ENCODE measurements at regions not wholly inside any gene's neighbourhood (a gene's known extent, or its start where the extent isn't known, plus 50 kb on each side); places are given as distances from the start of the nearest gene placed in this dataset.

DNA sequence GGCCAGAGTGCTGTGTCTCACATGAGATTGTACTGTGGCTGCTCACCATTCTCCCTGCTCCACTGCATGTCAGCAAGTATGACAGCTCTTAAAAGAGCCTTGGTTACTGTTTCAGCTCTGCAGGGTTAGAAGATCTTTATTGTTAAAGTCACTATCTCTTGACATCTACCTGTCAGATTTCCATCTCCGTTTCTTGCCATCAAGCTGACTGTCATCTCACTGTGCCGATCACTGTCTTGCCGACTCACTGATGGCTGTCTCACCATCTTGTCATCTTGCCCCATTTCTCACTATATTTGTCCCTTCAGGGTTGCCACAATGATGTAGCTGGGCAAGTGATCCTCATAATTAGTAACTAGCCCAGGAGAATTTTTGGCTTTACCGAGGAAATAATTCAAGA lies 800.9 kb upstream of the CDH7 start:
- Histone ChIP-seq H3K79me2 (ENCODE audit: insufficient read depth, low read length) (no peaks in the 10 kb centered on the region), H3K36me3 (replicated peaks in 1 of 2; ENCODE audit: control insufficient read depth in 1 of 2, insufficient read depth in 2 of 2, low read length in 2 of 2) (no peaks in the 10 kb centered on the region), H2AFZ (ENCODE audit: low read length) (no peak overlapping the region), H3K4me2 (ENCODE audit: low read depth, low read length) (no peak overlapping the region), H4K20me1 (ENCODE audit: insufficient read depth, low read length) (no peaks in the 10 kb centered on the region), H3K4me3 (replicated peaks in 1 of 3; ENCODE audit: insufficient read depth in 1 of 3, low read depth in 2 of 3, low read length in 3 of 3) (no peak overlapping the region), H3K27me3 (ENCODE audit: control insufficient read depth in 1 of 2, insufficient read depth in 2 of 2, low read length in 2 of 2) (no peaks in the 10 kb centered on the region), H3K9ac (ENCODE audit: insufficient read depth, low read depth, low read length) (no peak overlapping the region), H3K9me3 (ENCODE audit: low read length) (peaks cover 34% of the 10 kb centered on the region), H3K4me1 (ENCODE audit: insufficient read depth, low read length) (no peaks in the 10 kb centered on the region), H3K27ac (ENCODE audit: extremely low read length, insufficient read depth, low read length) (no peak overlapping the region)
- ChIA-PET POLR2A (no interaction called here), CTCF (ENCODE audit: low intra/inter-chr PET ratio, low total read pairs) (no interaction called here)
- FAIRE-seq: no peak
- TF ChIP-seq ELF4 (CRISPR knock-in tag; IDR thresholded peaks at IDR 0.05; ENCODE audit: borderline replicate concordance) (no peak), ZSCAN20 (CRISPR knock-in tag; IDR thresholded peaks at IDR 0.05; ENCODE audit: borderline replicate concordance) (no peak), ZNF567 (CRISPR knock-in tag; IDR thresholded peaks at IDR 0.05; ENCODE audit: borderline replicate concordance) (no peak), SOX6 (IDR thresholded peaks at IDR 0.05) (no peak), SOX6 (CRISPR knock-in tag; IDR thresholded peaks at IDR 0.05) (no peak), ARHGAP35 (CRISPR knock-in tag; IDR thresholded peaks at IDR 0.05; ENCODE audit: borderline replicate concordance) (no peak), ZNF615 (CRISPR knock-in tag; IDR thresholded peaks at IDR 0.05; ENCODE audit: borderline replicate concordance) (no peak), FIP1L1 (IDR thresholded peaks at IDR 0.05; ENCODE audit: borderline replicate concordance, insufficient read depth, low read depth, low read length) (no peak), TOPORS (CRISPR knock-in tag; IDR thresholded peaks at IDR 0.05) (no peak), ZNF629 (CRISPR knock-in tag; conservative IDR thresholded peaks at IDR 0.05) (no peak), ZNF670 (CRISPR knock-in tag; IDR thresholded peaks at IDR 0.05; ENCODE audit: borderline replicate concordance) (no peak), ZNF713 (CRISPR knock-in tag; IDR thresholded peaks at IDR 0.05) (no peak), ZNF263 (CRISPR knock-in tag; IDR thresholded peaks at IDR 0.05) (no peak), ZKSCAN8 (CRISPR knock-in tag; IDR thresholded peaks at IDR 0.05; ENCODE audit: borderline replicate concordance) (no peak)
- TF ChIP-seq, protein P1, sequence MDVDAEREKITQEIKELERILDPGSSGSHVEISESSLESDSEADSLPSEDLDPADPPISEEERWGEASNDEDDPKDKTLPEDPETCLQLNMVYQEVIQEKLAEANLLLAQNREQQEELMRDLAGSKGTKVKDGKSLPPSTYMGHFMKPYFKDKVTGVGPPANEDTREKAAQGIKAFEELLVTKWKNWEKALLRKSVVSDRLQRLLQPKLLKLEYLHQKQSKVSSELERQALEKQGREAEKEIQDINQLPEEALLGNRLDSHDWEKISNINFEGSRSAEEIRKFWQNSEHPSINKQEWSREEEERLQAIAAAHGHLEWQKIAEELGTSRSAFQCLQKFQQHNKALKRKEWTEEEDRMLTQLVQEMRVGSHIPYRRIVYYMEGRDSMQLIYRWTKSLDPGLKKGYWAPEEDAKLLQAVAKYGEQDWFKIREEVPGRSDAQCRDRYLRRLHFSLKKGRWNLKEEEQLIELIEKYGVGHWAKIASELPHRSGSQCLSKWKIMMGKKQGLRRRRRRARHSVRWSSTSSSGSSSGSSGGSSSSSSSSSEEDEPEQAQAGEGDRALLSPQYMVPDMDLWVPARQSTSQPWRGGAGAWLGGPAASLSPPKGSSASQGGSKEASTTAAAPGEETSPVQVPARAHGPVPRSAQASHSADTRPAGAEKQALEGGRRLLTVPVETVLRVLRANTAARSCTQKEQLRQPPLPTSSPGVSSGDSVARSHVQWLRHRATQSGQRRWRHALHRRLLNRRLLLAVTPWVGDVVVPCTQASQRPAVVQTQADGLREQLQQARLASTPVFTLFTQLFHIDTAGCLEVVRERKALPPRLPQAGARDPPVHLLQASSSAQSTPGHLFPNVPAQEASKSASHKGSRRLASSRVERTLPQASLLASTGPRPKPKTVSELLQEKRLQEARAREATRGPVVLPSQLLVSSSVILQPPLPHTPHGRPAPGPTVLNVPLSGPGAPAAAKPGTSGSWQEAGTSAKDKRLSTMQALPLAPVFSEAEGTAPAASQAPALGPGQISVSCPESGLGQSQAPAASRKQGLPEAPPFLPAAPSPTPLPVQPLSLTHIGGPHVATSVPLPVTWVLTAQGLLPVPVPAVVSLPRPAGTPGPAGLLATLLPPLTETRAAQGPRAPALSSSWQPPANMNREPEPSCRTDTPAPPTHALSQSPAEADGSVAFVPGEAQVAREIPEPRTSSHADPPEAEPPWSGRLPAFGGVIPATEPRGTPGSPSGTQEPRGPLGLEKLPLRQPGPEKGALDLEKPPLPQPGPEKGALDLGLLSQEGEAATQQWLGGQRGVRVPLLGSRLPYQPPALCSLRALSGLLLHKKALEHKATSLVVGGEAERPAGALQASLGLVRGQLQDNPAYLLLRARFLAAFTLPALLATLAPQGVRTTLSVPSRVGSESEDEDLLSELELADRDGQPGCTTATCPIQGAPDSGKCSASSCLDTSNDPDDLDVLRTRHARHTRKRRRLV (CRISPR knock-in tag; IDR thresholded peaks at IDR 0.05): no peak
- TF ChIP-seq, protein P2, sequence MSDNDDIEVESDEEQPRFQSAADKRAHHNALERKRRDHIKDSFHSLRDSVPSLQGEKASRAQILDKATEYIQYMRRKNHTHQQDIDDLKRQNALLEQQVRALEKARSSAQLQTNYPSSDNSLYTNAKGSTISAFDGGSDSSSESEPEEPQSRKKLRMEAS (IDR thresholded peaks at IDR 0.05): no peak
- TF ChIP-seq, protein P3, sequence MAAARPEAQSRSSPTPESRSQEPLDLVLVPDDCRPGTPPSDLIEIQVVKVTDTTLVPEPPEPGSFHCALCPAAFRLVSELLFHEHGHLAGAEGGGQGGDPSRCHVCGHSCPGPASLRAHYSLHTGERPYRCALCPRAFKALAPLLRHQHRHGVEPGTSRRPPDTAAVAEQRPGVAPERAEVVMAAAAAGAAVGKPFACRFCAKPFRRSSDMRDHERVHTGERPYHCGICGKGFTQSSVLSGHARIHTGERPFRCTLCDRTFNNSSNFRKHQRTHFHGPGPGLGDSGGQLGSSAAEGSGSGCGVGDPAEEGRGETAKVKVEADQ (CRISPR knock-in tag; IDR thresholded peaks at IDR 0.05; ENCODE audit: borderline replicate concordance): no peak
- TF ChIP-seq, protein P4, sequence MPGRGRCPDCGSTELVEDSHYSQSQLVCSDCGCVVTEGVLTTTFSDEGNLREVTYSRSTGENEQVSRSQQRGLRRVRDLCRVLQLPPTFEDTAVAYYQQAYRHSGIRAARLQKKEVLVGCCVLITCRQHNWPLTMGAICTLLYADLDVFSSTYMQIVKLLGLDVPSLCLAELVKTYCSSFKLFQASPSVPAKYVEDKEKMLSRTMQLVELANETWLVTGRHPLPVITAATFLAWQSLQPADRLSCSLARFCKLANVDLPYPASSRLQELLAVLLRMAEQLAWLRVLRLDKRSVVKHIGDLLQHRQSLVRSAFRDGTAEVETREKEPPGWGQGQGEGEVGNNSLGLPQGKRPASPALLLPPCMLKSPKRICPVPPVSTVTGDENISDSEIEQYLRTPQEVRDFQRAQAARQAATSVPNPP (CRISPR knock-in tag; IDR thresholded peaks at IDR 0.05): no peak
- DNase-seq (ENCODE audit: low spot score): no peak
- in situ Hi-C loops (cut with HindIII; ENCODE audit: extremely low pct_ligation_motif_present, low pct_unique_long_range_greater_than_20kb) (no loop called here), intact Hi-C loops (cut with micrococcal nuclease; ENCODE audit: unreplicated experiment) (no loop called here)
- BruUV-seq (replicated peaks): no TSS peak
- WGBS (ENCODE audit: low lambda C conversion rate): 31% methylated on average over 4 of the region's 4 CpGs
- no peak for ATAC-seq
